Hepatocyte (in vitro differentiated cells): ENCODE measurements at regions not wholly inside any gene's neighbourhood (a gene's known extent, or its start where the extent isn't known, plus 50 kb on each side); places are given as distances from the start of the nearest gene placed in this dataset.

ENCODE experiments used
- DNase-seq: peaks from one replicate; pipeline ENCODE4 v3.0.0-alpha.2; 2016; ENCODE audit warnings: low spot score
- H2AFZ ChIP-seq: fragments of 200-600 bp; sonication (generic); 2 replicates; pipeline ENCODE4 v1.6.0; 2016; ENCODE audit warnings: antibody characterized with exemption, mild to moderate bottlenecking
- H3K27ac ChIP-seq: fragments of 200-600 bp; sonication (generic); 2 replicates; pipeline ENCODE4 v1.5.1; 2016; ENCODE audit warnings: mild to moderate bottlenecking
- H3K27me3 ChIP-seq: fragments of 200-600 bp; sonication (generic); 2 replicates; pipeline ENCODE4 v1.6.1; 2016
- H3K36me3 ChIP-seq: fragments of 200-600 bp; sonication (generic); replicated peaks from 2 replicates; pipeline ENCODE4 v1.5.1; 2016; ENCODE audit warnings: low read depth; ENCODE audit not compliant: insufficient read depth
- H3K4me1 ChIP-seq: fragments of 200-600 bp; sonication (generic); 2 replicates; pipeline ENCODE4 v1.5.1; 2016; ENCODE audit warnings: mild to moderate bottlenecking, moderate library complexity; ENCODE audit not compliant: insufficient read depth
- H3K4me2 ChIP-seq: fragments of 200-600 bp; sonication (generic); 2 replicates; pipeline ENCODE4 v1.6.0; 2016
- H3K4me3 ChIP-seq: fragments of 200-600 bp; sonication (generic); 2 replicates; pipeline ENCODE4 v1.5.1; 2016; ENCODE audit warnings: mild to moderate bottlenecking
- H3K79me2 ChIP-seq: fragments of 200-600 bp; sonication (generic); 2 replicates; pipeline ENCODE4 v1.6.0; 2017; ENCODE audit warnings: mild to moderate bottlenecking
- H3K9me2 ChIP-seq: fragments of 200-600 bp; sonication (generic); replicated peaks from 2 replicates; pipeline ENCODE4 v1.6.0; 2017; ENCODE audit warnings: mild to moderate bottlenecking; ENCODE audit not compliant: insufficient read depth
- H3K9me3 ChIP-seq: fragments of 200-600 bp; sonication (generic); 2 replicates; pipeline ENCODE4 v1.5.1; 2016; ENCODE audit warnings: low read depth, mild to moderate bottlenecking
- H4K20me1 ChIP-seq: fragments of 200-600 bp; sonication (generic); 2 replicates; pipeline ENCODE4 v1.6.0; 2016; ENCODE audit warnings: mild to moderate bottlenecking; ENCODE audit not compliant: insufficient read depth, poor library complexity, severe bottlenecking
- CTCF ChIP-seq: fragments of 200-600 bp; sonication (generic); IDR thresholded peaks from 2 replicates; pipeline ENCODE4 v1.5.1; 2016; ENCODE audit warnings: antibody characterized with exemption, mild to moderate bottlenecking; ENCODE audit not compliant: poor library complexity
- EZH2 ChIP-seq: fragments of 200-600 bp; sonication (generic); IDR thresholded peaks from 2 replicates; pipeline ENCODE4 v1.6.1; 2016; ENCODE audit warnings: antibody characterized with exemption, mild to moderate bottlenecking, borderline replicate concordance
- EZH2phosphoT487 ChIP-seq: fragments of 200-600 bp; sonication (generic); IDR thresholded peaks from one replicate; pipeline ENCODE4 v1.6.1; 2018; ENCODE audit warnings: antibody characterized with exemption, mild to moderate bottlenecking, low read depth, moderate library complexity; ENCODE audit not compliant: unreplicated experiment, severe bottlenecking
- WGBS: methylation state at CpG from one replicate; pipeline ENCODE4 v1.1.6; 2016; ENCODE audit warnings: low lambda C conversion rate; ENCODE audit errors: missing lambda C conversion rate; 5-methylcytosine and 5-hydroxymethylcytosine counted together

- Histone ChIP-seq H3K36me3 (no peaks in the 10 kb centered on the region), H3K79me2 (no peaks in the 10 kb centered on the region), H2AFZ (no peak overlapping the region), H3K27me3 (no peaks in the 10 kb centered on the region), H3K4me3 (no peak overlapping the region), H4K20me1 (no peaks in the 10 kb centered on the region), H3K27ac (no peak overlapping the region), H3K9me3 (no peaks in the 10 kb centered on the region), H3K9me2 (no peaks in the 10 kb centered on the region), H3K4me2 (no peak overlapping the region), H3K4me1 (peaks cover 10% of the 10 kb centered on the region)
- TF ChIP-seq EZH2 (no peak), EZH2phosphoT487 (no peak), CTCF (no peak)
- DNase-seq: no peak
- 74% methylated on average over 5 of the region's 5 CpGs for WGBS
Observed at GRCh38 chr6:18561037-18561750, 174.0 kb downstream of the RNF144B start.

GRCh38 chr6:18562726-18563125, 175.6 kb downstream of the RNF144B start:
- Histone ChIP-seq H4K20me1 (no peaks in the 10 kb centered on the region), H3K9me2 (no peaks in the 10 kb centered on the region), H3K9me3 (no peaks in the 10 kb centered on the region), H3K27me3 (no peaks in the 10 kb centered on the region), H3K27ac (no peak overlapping the region), H3K4me3 (no peak overlapping the region), H3K4me2 (no peak overlapping the region), H3K79me2 (no peaks in the 10 kb centered on the region), H2AFZ (no peak overlapping the region), H3K4me1 (peaks cover 10% of the 10 kb centered on the region), H3K36me3 (no peaks in the 10 kb centered on the region)
- no peak for DNase-seq
- WGBS: 75% methylated on average over 5 of the region's 5 CpGs
- TF ChIP-seq EZH2phosphoT487 (no peak), EZH2 (no peak), CTCF (no peak)

GRCh38 chr6:18564775-18565174, 177.6 kb downstream of the RNF144B start:
- no peak overlapping the region for H2AFZ ChIP-seq
- 92% methylated on average over 3 of the region's 3 CpGs for WGBS
- DNase-seq: no peak

More at GRCh38 chr6:18564775-18565174, 177.6 kb downstream of the RNF144B start:
- Histone ChIP-seq H3K4me1 (peaks cover 10% of the 10 kb centered on the region), H3K4me3 (no peak overlapping the region), H3K9me3 (no peaks in the 10 kb centered on the region), H3K27ac (no peak overlapping the region), H3K36me3 (no peaks in the 10 kb centered on the region), H3K4me2 (no peak overlapping the region), H3K79me2 (no peaks in the 10 kb centered on the region), H3K27me3 (no peaks in the 10 kb centered on the region), H3K9me2 (no peaks in the 10 kb centered on the region), H4K20me1 (no peaks in the 10 kb centered on the region)
- TF ChIP-seq EZH2 (no peak), EZH2phosphoT487 (no peak), CTCF (no peak)
